T-helper 1 cell treated with Interleukin-12 subunit alpha and Interleukin-12 subunit beta and Interleukin-4 antibody, amounts not matched to agents 30 μg/mL and 1 μg/mL, for 36 hours (primary cell): ENCODE measurements at regions not wholly inside any gene's neighbourhood (a gene's known extent, or its start where the extent isn't known, plus 50 kb on each side); places are given as distances from the start of the nearest gene placed in this dataset.

Experiments used
- H3K27ac Mint-ChIP-seq: one replicate; pipeline ENCODE4 v1.8.0; 2021; ENCODE audit warnings: mild to moderate bottlenecking, mixed read lengths
- H3K27me3 Mint-ChIP-seq: one replicate; pipeline ENCODE4 v1.8.0; 2021; ENCODE audit warnings: low read depth, mixed read lengths
- H3K36me3 Mint-ChIP-seq: one replicate; pipeline ENCODE4 v1.8.0; 2021; ENCODE audit warnings: low read depth, mixed read lengths
- H3K4me1 Mint-ChIP-seq: one replicate; pipeline ENCODE4 v1.8.0; 2021; ENCODE audit warnings: low read depth, mixed read lengths
- H3K4me3 Mint-ChIP-seq: one replicate; pipeline ENCODE4 v1.8.0; 2021; ENCODE audit warnings: mild to moderate bottlenecking, moderate library complexity, mixed read lengths
- H3K9me3 Mint-ChIP-seq: one replicate; pipeline ENCODE4 v1.8.0; 2021; ENCODE audit warnings: mixed read lengths

- Mint-ChIP-seq H3K4me3 (no peak overlapping the region), H3K36me3 (no peaks in the 10 kb centered on the region), H3K9me3 (peaks cover 41% of the 10 kb centered on the region), H3K27me3 (no peaks in the 10 kb centered on the region), H3K27ac (no peak overlapping the region), H3K4me1 (no peaks in the 10 kb centered on the region)
Observed at GRCh38 chr14:25988536-25988935, 609.3 kb downstream of the NOVA1 start.

DNA sequence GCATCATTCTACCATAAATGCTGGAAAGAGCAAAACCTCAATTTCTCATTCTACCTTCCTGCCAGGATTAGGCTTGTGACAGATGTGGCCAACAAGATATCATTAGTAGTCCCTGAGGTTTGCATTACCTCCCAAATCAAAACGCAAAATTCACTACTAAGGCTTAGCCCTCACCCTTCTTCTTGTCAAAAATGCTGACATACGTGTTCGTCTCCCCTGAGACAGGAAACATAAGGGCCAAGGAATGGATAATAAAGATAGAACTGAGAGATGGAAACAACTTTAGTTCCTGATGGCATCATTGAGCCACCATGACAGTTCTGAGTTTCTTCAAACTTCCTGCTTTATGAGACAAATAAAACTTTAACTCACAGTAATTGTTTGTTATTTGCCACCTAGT lies 642.1 kb downstream of the NOVA1 start:
- Mint-ChIP-seq H3K4me3 (no peak overlapping the region), H3K36me3 (no peaks in the 10 kb centered on the region), H3K27me3 (no peaks in the 10 kb centered on the region), H3K9me3 (peaks cover 40% of the 10 kb centered on the region), H3K27ac (no peak overlapping the region), H3K4me1 (no peaks in the 10 kb centered on the region)

- peaks cover 53% of the 10 kb centered on the region for H3K9me3 Mint-ChIP-seq
- H3K4me1 Mint-ChIP-seq: no peaks in the 10 kb centered on the region
- no peaks in the 10 kb centered on the region for H3K36me3 Mint-ChIP-seq
- no peak overlapping the region for H3K27ac Mint-ChIP-seq
- no peaks in the 10 kb centered on the region for H3K27me3 Mint-ChIP-seq
- no peak overlapping the region for H3K4me3 Mint-ChIP-seq
Observed at GRCh38 chr14:25953532-25954139, 644.2 kb downstream of the NOVA1 start.

GRCh38 chr14:25945746-25946145 lies 652.1 kb downstream of the NOVA1 start:
- Mint-ChIP-seq H3K36me3 (no peaks in the 10 kb centered on the region), H3K4me3 (no peak overlapping the region), H3K27ac (no peak overlapping the region), H3K9me3 (peaks cover 29% of the 10 kb centered on the region), H3K27me3 (no peaks in the 10 kb centered on the region), H3K4me1 (no peaks in the 10 kb centered on the region)

DNA sequence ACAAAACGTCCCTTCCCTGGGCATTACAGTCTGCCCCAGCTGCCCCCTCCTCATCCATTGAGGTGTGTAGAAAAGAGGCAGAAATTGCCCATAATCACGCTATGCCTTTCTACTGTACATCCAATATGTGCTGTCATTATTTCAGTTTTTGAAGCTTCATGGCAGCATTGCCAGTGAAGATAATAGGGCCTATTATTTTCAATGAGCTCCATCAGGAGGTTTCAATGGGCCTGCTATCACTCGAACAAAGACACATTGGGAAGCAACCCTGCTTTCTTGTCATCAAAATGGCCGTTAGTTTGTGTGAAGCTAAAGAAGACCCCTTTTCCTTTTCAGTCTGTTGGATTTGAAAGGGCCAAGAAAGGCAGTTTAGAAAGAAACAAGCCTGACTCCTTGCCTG lies 653.8 kb downstream of the NOVA1 start:
- peaks cover 22% of the 10 kb centered on the region for H3K9me3 Mint-ChIP-seq
- no peak overlapping the region for H3K27ac Mint-ChIP-seq
- no peak overlapping the region for H3K4me3 Mint-ChIP-seq
- no peaks in the 10 kb centered on the region for H3K27me3 Mint-ChIP-seq
- H3K36me3 Mint-ChIP-seq: no peaks in the 10 kb centered on the region
- H3K4me1 Mint-ChIP-seq: no peaks in the 10 kb centered on the region

DNA sequence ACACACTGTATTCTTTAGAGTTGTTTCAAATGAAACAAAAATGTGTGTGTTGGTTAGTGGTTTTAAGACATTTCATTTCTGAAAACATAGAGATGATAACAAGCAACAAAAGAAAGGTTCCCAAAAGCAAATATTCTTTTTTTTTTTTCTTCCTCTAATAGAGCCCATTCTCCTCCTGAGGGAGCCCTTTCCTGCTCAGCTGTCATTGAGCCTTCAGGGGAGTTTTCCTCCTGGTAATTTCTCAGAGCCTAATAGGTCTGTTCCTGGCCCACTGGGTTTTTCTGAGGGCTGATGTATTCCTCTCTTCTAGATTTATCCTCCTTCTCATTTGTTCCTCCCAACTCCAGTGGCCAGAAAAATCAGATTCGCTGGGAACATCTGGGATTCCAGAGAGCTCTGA lies 654.5 kb downstream of the NOVA1 start:
- Mint-ChIP-seq H3K36me3 (no peaks in the 10 kb centered on the region), H3K4me1 (no peaks in the 10 kb centered on the region), H3K4me3 (no peak overlapping the region), H3K27me3 (no peaks in the 10 kb centered on the region), H3K27ac (no peak overlapping the region), H3K9me3 (peaks cover 20% of the 10 kb centered on the region)

GRCh38 chr14:25942090-25942489 lies 655.7 kb downstream of the NOVA1 start:
- no peaks in the 10 kb centered on the region for H3K36me3 Mint-ChIP-seq
- H3K27ac Mint-ChIP-seq: no peak overlapping the region
- no peaks in the 10 kb centered on the region for H3K27me3 Mint-ChIP-seq
- H3K4me3 Mint-ChIP-seq: no peak overlapping the region
- no peaks in the 10 kb centered on the region for H3K4me1 Mint-ChIP-seq
- peaks cover 20% of the 10 kb centered on the region for H3K9me3 Mint-ChIP-seq

- Mint-ChIP-seq H3K27me3 (no peaks in the 10 kb centered on the region), H3K4me3 (no peak overlapping the region), H3K36me3 (no peaks in the 10 kb centered on the region), H3K27ac (no peak overlapping the region), H3K9me3 (peaks cover 12% of the 10 kb centered on the region), H3K4me1 (no peaks in the 10 kb centered on the region)
Observed at GRCh38 chr14:25933731-25934130, 664.1 kb downstream of the NOVA1 start.

DNA sequence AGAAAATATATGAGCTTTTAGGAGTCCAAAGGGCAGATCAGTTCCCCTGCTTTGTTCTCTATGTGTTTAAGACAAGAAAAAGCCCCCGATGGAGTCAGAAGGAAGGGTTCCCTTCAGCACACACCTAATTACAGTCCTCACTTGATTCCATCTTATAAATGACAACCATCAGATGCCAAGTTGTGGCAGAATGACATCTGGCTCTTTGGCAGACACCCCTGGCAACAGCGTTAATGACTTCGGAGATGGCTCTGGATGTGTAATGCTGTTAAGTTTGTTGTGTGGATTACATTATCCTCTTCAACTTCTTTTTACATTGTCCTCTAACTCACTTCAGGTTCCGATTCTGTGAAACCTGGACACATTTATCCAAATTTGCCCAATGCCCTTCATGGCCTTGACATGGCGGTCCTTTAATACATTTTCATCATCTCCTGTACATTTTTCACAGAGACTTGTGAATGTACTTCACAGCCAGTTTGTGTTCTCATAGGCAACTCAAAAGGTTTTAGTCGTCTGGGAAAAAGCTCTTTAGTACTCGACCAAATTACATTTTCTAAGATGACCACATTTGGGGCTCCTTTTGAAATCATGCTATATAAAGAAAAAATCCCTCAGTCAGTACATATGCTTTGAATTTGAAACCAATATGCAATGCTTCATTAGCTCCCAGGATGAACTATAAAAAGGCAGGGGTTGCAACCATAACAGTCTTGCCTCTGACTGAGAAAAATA lies 667.8 kb downstream of the NOVA1 start:
- H3K9me3 Mint-ChIP-seq: peaks cover 34% of the 10 kb centered on the region
- no peak overlapping the region for H3K4me3 Mint-ChIP-seq
- H3K27ac Mint-ChIP-seq: no peak overlapping the region
- H3K36me3 Mint-ChIP-seq: no peaks in the 10 kb centered on the region
- H3K27me3 Mint-ChIP-seq: no peaks in the 10 kb centered on the region
- no peaks in the 10 kb centered on the region for H3K4me1 Mint-ChIP-seq

GRCh38 chr14:25911831-25912230 lies 686.0 kb downstream of the NOVA1 start:
- H3K27ac Mint-ChIP-seq: no peak overlapping the region
- no peak overlapping the region for H3K4me3 Mint-ChIP-seq
- H3K27me3 Mint-ChIP-seq: no peaks in the 10 kb centered on the region
- H3K4me1 Mint-ChIP-seq: no peaks in the 10 kb centered on the region
- no peaks in the 10 kb centered on the region for H3K36me3 Mint-ChIP-seq
- H3K9me3 Mint-ChIP-seq: peaks cover 30% of the 10 kb centered on the region

- H3K4me3 Mint-ChIP-seq: no peak overlapping the region
- peaks cover 23% of the 10 kb centered on the region for H3K9me3 Mint-ChIP-seq
- no peaks in the 10 kb centered on the region for H3K27me3 Mint-ChIP-seq
- no peaks in the 10 kb centered on the region for H3K4me1 Mint-ChIP-seq
- no peaks in the 10 kb centered on the region for H3K36me3 Mint-ChIP-seq
- H3K27ac Mint-ChIP-seq: no peak overlapping the region
Observed at GRCh38 chr14:25909045-25909747, 688.6 kb downstream of the NOVA1 start.

DNA sequence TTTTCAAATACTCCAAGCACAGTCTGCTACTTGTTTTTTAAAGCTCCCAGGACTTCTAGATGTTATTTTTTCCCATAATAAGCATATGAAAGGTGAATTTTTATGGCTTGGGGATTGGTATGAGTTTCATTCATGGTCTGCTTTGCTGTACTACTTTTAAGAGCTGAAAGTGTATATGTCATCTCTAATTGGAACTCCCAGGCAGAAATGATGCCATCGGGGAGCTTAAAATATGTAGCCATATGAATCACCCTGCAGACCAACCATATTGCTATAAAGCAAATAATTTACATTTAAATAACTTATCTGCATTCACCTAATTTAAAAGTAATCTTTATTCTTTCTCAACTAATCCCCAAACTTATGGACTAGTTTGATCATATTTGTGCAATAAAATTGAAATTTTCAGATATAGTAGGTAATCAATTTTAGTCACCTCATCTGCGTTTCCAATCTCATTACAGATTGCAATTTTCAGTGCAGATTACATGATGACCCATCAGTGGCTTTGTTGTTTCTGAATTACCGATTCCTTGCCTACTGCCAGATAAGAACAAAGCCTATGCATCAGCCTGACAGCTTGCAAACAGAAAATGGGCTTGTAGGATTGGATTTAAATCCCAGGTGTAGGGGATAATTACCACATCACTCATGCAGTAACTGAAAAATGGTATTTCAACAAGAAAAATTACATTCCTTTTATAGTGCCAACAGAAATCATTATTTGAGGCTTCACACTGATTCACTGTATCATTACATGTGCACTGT lies 689.4 kb downstream of the NOVA1 start:
- no peak overlapping the region for H3K4me3 Mint-ChIP-seq
- H3K27ac Mint-ChIP-seq: no peak overlapping the region
- no peaks in the 10 kb centered on the region for H3K27me3 Mint-ChIP-seq
- no peaks in the 10 kb centered on the region for H3K36me3 Mint-ChIP-seq
- H3K4me1 Mint-ChIP-seq: no peaks in the 10 kb centered on the region
- H3K9me3 Mint-ChIP-seq: peaks cover 23% of the 10 kb centered on the region

- H3K27me3 Mint-ChIP-seq: no peaks in the 10 kb centered on the region
- no peaks in the 10 kb centered on the region for H3K36me3 Mint-ChIP-seq
- peaks cover 23% of the 10 kb centered on the region for H3K9me3 Mint-ChIP-seq
- no peak overlapping the region for H3K4me3 Mint-ChIP-seq
- no peak overlapping the region for H3K27ac Mint-ChIP-seq
- H3K4me1 Mint-ChIP-seq: no peaks in the 10 kb centered on the region
Observed at GRCh38 chr14:25904446-25904845, 693.4 kb downstream of the NOVA1 start.

DNA sequence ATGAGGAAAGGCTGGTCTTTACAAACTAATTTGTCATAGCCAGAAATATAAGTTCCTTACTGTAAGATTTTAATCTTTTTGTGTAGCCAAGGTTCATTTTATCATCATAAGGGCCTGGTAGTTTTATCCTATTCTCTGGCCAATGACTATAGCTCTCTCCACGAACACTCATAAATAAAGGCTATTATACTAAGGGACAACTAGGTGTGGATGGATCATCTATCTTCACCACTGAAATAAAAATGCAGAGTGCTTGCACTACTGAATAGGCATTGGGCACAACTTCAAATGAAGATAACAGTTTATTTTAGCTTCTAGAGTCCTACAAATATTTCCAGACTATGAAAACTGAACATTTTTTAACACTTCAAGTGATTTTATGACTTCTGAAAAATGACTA lies 698.6 kb downstream of the NOVA1 start:
- Mint-ChIP-seq H3K36me3 (no peaks in the 10 kb centered on the region), H3K27ac (no peak overlapping the region), H3K4me1 (no peaks in the 10 kb centered on the region), H3K4me3 (no peak overlapping the region), H3K27me3 (no peaks in the 10 kb centered on the region), H3K9me3 (peaks cover 18% of the 10 kb centered on the region)
